GM21529 (cell line): ENCODE measurements at regions not wholly inside any gene's neighbourhood (a gene's known extent, or its start where the extent isn't known, plus 50 kb on each side); places are given as distances from the start of the nearest gene placed in this dataset.
"Not testable (repeated sequence)": the region's sequence is repeated elsewhere in the genome, so short reads cannot be mapped to it uniquely, and the experiment has no call there.

Experiments
- ATAC-seq: cut with Tn5 transposase; IDR thresholded peaks from one replicate; pipeline ENCODE4 v1.9.1; 2021; ENCODE audit not compliant: unreplicated experiment

- ATAC-seq, result no peak
Observed at GRCh38 chr21:35582731-35583130, 477.6 kb downstream of the SETD4 start.

DNA sequence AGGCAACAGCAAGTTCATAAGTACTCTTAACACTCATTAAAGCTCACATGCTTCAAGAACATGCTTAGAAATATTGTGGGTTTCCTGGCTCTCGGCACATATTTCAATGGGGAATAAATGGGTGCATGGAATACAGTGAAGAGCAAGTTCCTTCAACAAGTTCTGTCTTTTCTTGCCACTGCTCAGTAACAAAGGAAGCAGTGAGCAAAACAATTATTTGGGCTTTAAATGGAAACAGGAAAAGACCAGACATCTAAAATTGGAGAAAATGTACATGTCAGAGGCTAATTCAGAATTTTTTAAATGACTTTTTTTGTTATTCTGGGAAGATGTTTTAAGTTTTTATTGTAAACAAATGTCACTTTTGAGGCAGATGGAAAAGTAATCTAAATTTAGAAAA is 478.7 kb downstream of the SETD4 start:
- no peak for ATAC-seq

DNA sequence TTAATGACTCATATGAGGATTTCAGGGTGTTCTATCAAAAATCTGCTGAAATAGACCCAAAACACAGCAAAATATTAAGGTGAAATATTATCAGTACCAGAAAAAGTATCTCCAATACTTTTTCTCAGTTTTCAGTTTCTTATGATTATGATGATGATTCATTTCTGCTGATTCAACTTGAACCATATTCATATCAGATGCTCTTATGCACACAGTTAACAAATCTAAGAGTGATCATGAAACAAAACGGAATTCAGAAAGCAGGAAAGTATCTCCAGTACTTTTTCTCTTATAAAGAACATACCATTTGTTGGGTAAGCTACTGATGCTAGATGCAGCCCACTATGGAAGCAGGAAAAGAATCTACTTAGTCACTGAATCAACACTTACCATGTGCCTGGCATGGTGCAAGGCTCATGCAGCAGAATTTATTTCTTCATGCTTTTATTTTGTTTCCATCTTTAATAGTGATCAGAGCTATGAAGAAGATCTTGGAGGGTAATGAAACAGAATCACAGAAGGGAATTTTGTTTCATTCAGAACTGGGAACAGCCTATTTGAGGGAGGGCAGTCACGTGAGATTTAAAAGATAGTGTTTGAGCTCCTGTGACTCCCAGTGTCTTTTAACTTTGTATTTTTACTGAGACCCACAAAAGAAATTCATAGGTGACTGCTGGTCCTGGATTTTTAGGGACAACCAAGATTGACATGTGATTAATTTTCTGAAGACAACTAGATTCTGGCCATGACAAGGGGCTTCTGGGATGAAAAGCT is 480.6 kb downstream of the SETD4 start:
- ATAC-seq, result no peak

DNA sequence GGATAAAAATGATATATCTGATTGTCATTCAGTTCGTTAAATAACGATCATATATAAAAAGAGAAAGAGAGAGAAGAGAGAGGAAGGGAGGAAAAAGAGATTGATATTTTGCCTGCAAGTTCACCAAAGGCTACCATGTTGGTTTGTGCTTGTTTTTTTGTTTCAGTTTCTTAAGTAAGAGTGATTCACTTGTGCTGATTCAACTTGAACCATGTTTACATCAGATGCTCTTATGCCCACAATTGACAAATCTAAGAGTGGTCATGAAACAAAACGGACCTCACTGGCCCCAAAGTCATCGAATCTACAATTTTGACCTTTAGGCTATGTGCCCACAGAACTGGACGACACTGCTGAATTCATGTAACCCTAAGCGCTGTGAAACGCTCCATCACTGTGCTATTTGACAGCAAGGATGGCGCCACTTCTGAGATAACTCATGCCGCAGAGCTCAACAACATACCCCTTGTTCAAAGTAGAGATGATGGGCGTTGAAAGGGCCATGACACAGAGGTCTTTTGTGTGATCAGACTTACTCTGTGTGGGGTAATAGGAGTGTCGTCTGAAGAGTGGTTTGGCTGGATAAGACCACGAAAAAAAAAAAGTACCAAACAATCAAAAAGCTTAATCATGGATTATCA is 481.4 kb downstream of the SETD4 start:
- no peak for ATAC-seq

GRCh38 chr21:35578347-35578782 is 482.0 kb downstream of the SETD4 start:
- no peak for ATAC-seq

GRCh38 chr21:35575280-35575915 is 484.9 kb downstream of the SETD4 start:
- ATAC-seq, result no peak

- no peak for ATAC-seq
Observed at GRCh38 chr21:35573472-35574374, 486.6 kb downstream of the SETD4 start.

- ATAC-seq, result no peak
Observed at GRCh38 chr21:35571910-35572309, 488.4 kb downstream of the SETD4 start.

DNA sequence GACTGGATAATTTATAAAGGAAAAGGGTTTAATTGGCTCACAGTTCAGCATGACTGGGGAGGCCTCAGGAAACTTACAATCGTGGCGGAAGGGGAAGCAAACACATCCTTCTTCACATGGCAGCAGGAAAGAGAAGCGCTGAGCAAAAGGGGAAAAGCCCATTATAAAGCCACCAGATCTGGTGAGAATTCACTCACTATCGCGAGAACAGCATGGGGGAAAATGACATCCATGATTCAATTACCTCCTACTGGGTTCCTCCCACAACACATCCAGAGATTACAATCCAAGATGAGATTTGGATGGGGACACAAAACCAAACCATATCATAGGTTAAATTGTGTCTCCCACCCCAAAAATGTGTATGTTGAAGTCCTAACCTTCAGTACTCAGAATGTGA is 491.7 kb downstream of the SETD4 start:
- ATAC-seq, result no peak

GRCh38 chr21:35566874-35567273 is 493.5 kb downstream of the SETD4 start:
- ATAC-seq, result no peak

- no peak for ATAC-seq
Observed at GRCh38 chr21:35565204-35565611, 495.1 kb downstream of the SETD4 start.

GRCh38 chr21:35563885-35564451 is 496.4 kb downstream of the SETD4 start:
- no peak for ATAC-seq

DNA sequence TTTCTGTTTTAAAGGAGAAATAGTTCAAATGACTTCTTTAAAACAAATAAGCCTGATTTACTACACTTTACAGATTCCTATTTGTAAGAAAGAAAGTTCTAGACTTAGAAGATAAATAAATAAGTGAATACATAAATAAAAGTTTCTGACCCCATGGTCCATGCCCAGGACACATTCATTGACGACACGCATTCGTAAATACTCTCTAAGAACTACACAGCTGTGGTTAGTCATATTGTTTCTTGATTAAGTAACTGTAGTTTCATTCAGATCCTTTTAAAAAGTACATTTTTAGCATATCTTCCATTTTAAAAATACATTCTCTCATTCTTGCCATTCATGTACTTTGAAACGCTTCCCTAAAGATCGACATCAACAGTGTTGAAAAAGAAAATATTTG is 497.4 kb downstream of the SETD4 start:
- no peak for ATAC-seq

- no peak for ATAC-seq
Observed at GRCh38 chr21:35561116-35561515, 499.2 kb downstream of the SETD4 start.

- ATAC-seq, result no peak
Observed at GRCh38 chr21:35559829-35560225, 500.5 kb downstream of the SETD4 start.

GRCh38 chr21:35559128-35559828 is 501.0 kb downstream of the SETD4 start:
- no peak for ATAC-seq

- ATAC-seq, result no peak
Observed at GRCh38 chr21:35556536-35556935, 503.8 kb downstream of the SETD4 start.

GRCh38 chr21:35552483-35552882 is 503.4 kb upstream of the RUNX1 start:
- not testable (repeated sequence) for ATAC-seq

- ATAC-seq, result no peak
Observed at GRCh38 chr21:35548904-35549615, 500.0 kb upstream of the RUNX1 start.
